ENCODE measurements at regions not wholly inside any gene's neighbourhood (a gene's known extent, or its start where the extent isn't known, plus 50 kb on each side); places are given as distances from the start of the nearest gene placed in this dataset.
A peak's percentile ranks its signal among the peaks of the same experiment; 100 is the strongest.
"Not testable (repeated sequence)": the region's sequence is repeated elsewhere in the genome, so short reads cannot be mapped to it uniquely, and the experiment has no call there.

DNA sequence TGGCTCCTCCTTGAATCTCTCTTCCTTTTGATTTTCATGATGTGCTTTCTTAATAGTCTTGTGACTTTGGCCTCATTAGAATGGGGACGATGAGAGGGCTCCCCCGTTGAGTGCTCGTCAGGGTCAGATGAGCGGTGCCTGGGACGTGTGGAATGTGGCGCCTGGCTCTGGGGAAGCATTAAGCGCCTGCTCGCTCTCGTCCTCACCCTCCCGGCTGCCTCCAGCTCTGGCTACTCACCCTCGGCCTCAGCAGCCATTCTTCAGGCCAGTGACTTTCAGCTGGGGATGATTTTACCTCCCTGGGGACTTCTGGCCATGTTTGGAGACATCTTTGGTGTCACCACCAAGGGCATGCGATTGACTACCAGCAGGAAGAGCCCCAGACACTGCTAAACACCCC, 69.7 kb downstream of the RPS6KA4 start:
- no peak for DNase-seq

DNA sequence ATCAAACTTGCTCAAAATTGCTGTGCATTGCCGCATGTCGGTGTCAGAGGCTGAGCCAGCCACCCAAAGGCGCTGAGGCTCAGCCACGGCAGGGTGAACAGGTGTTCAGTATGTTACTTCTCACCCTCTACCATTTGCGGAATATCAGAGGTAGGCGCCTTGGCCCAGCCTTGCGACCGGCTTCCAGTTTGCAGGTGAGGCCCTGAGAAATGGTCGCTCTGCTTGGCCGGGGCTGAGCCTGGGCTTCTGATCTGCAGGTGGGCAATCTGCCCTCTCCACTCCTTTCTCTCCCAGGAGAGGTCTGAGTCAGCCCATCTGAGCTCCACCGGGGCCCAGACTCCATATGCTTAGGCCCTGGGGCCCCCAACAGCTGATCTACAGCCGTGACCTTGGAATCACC, 71.0 kb downstream of the RPS6KA4 start:
- no peak for DNase-seq

DNA sequence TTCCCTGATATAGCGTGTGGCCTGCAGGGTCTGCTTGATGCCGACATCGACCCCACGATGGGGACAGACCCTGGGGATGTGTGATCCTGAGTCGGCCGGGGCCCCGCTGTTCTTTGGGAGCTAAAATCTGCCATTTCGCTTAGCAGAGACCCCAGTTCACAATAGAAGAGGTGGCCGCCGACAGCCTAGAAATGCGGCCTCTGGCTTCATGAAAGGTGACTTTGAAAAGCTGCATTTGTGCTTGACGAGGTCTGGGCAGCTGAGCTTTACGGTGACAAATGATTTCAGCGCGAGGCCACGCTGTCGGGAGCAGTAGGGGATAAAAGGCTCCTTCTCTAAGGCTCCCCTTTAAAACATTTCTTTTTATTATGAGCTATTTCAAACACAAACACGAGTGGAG, 71.7 kb downstream of the RPS6KA4 start:
- DNase-seq, result no peak

DNA sequence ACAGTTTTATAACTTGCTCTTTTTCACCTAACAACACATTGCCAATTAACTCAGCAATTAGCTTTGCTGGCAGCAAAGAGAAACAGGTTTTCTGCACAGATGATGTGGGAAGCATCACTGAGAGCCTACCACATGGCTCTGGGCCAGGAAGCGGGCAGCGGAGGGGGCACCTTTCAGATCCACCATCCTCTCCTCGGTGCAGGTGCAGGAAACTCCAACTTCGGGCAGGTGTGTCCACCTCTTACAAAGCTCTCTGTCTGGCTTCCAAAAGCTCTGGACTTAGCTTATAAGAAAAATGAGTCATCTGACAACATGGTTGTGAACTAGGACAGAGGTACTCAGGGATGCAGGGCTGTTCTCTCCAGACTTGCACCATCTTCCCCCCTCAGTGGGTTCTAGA, 77.0 kb downstream of the RPS6KA4 start:
- DNase-seq, result no peak

DNA sequence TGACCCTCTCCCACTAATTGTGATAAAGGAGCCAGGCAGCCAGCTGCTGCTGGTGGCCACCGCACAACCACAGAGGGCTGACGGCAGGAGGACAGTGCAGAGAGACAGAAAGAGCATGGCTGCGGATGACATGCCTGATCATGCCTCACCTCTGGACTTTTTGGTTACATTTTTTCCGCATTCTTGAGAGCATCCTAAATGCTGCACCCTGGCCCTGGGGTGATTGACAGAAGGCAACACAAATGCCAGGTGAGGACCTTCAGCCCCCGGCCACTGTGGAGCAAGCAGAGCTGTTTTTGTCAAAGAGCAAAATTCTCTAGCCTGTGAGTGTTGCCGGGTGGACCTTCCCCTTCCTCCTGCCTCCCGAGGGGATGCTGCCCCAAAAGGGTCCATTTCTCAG, 78.5 kb downstream of the RPS6KA4 start:
- DNase-seq, result no peak

DNA sequence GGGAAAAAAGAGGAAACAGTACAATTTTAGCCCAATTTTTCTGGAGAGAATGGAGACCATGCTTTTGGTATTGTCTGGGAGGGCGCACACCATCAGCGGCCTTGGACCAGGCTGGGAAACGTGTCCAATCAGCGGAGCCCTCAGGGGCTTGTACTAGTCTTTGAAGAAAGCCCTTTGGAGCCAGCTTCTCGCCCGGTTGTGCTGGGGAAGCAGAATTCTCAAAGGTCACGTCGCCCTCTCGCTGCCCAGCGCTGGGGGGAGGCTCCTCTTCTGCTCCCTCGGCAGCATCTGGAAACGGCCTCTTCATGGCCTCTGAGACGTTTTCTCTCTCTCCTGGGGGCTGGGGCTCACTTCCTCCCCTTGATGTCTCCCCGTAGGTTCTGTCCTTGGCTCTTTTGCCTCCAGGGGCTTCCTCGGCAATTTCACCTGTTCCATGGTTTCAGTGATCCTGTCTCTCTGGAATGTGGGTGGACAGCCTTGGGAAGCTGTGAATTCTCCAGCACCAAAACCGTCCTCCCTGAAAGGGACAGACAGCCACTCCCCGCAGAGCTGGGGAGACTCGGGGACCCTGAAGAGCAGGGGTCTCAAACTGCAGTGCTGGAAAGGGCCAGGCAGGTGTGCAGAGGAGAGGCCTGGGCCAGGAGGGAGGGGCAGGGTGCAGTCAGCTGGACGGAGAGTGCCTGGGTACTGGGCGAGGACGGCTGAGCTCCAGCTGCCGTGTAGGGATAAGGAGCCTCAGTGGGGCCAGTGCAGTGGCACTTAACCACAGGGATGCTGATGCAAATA, 80.2 kb downstream of the RPS6KA4 start:
- no peak for DNase-seq

DNA sequence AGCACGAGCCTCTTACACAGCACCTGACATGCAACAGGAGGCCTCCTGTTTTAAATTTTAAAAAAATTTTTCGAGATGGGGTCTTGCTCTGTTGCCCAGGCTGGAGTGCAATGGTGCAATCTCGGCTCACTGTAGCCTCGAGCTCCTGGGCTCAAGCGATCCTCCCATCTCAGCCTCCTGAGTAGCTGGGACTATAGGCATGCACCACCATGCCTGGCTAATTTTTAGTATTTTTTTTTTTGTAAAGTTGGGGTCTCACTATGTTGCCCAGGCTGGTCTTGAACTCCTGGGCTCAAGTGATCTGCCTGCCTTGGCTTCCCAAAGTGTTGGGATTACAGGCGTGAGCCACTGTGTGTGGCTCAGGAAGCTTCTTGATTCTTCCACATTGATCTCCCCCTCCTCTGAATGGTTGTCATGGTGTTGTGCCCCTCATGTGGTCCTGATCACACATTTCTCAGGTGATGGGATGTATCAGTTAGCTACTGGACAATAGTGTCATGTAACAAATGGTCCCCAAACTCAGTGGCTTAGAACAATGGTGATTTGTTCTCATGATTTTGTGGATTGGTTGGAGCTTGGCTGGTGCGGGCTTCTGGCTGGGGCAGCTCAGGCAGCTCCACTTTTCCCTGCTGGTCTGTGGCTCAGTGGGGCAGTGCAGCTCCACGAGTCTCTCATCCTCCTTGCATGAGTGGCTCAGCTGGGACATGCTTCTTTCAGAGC, 81.0 kb downstream of the RPS6KA4 start:
- DNase-seq, result not testable (repeated sequence)

DNA sequence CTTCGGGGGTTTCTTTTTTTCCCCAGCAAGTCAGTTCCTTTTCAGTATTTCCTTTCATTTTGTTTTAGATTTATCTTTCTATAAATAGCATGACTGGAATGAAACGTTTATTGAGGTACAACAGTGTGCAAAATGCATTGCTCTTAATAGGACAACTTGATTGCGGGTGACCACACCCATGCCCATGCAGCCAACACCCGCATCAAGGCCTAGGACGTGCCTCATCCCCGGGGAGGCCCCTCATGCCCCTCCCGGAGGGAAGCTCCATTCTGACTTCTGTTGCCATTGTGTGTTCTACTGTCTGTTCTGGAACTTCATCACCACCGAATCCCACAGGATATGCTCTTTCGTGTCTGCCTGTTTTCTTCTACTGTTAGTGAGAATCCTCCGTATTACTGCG, 82.2 kb downstream of the RPS6KA4 start:
- no peak for DNase-seq

DNA sequence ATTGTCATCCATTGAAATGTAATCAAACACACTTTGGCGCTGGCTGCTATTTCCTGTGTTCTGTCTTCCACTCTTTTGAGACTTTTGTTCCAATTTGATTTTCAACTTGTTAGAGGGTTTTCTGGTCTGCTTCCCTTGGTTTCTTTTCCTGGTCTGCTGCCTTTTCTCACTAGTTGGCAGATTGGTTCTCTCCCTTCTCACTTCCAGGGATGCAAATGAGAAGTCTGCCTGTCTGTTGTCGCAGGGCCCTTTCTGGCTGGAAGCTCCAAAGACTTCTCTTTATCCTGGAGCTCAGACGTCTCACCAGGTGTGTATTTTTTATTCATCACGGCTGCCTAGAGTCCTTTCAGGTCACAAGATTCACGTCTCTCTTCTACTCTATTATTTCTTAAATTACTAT, 84.0 kb downstream of the RPS6KA4 start:
- no peak for DNase-seq

DNA sequence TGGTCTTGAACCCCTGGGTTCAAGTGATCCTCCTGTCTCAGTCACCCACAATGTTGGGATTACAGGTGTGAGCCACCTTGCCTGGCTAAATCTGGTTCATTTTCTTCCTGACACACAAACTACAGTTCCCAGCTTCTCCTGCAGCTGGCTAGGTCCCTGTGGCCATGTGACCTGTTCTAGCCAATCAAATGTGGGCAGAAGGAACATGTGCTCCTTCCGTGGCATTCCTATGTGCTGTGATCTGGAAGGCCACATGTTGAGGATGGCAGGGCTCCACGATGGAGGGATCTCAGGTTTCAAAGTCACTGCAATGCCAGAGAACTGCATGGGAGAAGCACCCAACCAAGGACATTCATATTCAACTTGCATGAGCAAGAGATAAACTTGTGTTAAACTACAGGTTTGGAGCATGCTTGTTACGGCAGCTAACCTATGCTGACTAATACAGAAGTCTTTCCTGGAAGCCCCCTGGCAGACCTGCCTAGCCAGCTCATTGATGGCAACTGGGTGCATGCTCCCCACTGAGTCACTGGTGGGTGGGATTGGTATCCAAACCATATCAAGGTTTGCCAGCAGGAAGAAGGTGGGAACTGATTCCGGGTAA, 86.0 kb downstream of the RPS6KA4 start:
- no peak for DNase-seq

DNA sequence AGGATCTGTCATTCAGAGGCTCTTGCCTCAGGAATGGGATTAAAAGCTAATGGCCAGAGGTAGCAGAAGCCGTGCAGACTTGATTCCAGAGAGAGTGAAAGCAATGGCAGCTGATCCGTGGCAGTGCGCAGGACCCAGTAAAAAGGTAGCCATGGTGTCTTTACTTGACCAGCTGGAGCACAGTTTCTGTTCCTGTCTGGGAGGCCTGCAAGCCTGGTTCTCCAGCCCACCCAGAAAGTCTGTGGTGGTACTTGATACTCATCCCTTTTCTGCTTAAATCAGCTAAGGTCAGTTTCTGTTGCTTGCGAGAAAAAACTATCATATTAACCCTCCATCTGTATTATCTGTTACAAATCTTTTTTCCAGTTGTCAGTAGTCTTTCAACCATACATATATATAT, 86.7 kb downstream of the RPS6KA4 start:
- no peak for DNase-seq

DNA sequence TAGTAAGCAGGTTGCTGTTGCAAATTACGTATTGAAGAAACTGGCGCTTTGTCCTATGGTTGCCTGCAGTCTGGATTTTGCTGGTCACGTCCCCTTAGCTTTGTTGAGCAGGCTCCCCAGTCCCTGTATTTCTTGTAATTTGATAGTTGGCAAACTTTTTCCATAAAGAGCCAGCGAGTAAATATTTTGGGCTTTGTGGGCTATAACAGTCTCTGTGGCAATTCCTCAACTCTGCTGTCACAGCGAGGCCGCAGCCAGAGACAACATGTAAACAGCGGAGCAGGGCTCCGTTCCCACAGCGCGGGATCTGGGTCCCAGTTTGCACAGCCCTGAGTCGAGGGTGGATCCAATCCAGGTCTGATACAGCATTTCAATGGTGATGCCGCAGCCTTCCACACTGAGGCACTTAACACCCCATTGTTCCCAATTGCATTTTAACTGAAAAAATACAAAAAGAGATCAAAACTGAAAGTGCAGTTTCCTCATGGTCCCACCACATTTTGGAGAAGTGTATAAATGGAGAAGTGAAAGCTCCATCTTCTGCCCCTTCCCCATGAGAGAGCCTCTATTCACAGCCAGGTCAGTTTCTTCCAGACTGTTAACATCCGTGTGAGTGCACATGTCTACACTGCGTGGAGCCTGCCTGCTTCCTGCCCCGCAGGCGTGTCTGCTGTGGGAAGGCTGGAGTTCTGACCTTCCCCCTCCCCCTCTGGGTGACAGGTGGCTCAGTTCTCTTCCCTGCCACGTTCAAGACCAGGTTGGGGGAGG, 89.1 kb downstream of the RPS6KA4 start:
- peak; percentile 8 for DNase-seq

DNA sequence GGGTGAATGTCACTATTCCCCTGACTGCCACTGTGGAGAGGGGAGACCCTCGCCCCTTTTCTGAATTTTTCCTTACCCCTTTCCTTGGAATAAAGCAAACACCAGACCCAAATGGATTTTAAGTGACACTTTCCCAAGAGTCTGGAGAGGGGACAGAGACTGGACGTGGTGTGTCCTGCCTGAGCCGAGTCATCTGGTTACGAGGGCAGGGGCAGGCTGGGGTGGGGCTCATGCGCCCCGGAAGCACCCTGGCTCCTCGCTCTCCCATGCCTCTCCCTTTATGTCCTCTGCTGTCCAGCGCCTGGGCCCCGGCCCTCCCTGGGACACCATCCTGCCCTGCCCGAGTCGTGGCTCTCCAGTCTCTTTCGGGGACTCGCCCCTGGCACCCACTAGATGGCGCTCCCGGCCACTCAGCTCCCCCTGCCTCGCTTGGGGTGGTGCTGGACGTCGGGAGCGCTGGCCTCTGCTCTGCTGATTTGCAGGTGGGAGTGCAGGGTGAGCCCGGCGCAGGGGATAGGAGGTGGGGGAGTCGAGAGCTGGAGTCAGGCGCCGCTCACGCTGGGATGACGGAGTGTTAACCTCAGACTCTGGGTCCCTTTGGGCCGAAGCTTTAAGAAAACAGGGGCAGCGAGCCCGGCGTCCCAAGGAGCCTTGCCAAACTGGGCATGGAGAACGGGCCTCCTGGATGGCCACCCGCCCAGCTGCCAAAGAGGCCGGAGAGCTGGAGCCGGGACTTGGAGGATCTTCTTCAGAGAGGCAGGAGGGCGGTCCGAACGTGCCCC, 89.8 kb downstream of the RPS6KA4 start:
- peak; percentile 52 for DNase-seq

DNA sequence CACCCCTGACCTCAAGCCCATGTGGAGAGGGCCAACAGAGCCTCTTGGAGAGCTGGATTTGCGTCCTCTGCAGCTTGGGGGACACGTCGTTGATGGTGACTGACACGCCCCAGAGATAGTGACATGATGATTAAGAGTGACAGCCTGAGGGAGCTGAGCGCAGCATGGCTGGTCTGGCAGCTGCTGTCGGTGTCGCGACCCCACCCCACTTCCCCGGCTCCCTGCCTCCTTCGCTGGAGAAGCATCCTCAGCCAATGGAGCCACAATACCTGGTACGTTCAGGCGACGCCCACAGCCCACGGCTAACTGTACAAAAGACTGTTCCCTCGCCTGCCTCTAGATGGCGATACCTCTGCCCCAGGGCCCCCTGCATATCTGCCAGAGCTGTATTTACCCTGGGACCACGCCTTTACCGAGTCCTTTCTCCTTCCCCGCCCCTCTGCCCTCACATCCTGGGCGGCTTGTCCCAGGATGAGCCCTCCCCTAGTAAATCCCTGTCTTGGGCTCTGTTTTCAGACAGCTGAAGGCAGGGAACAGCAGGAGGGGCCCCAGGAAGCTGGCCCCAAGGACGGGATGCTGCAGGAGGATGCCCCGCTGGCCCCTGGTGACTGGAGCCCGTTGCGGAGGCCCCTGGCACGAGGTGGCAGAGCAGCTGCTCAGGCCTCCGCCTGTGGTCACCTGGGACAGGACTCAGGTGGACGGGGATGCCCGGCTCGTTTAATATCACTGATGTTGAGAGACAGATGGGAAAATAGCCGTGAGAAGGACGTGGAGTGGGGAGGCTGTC, 90.6 kb downstream of the RPS6KA4 start:
- DNase-seq, result peak; percentile 65

DNA sequence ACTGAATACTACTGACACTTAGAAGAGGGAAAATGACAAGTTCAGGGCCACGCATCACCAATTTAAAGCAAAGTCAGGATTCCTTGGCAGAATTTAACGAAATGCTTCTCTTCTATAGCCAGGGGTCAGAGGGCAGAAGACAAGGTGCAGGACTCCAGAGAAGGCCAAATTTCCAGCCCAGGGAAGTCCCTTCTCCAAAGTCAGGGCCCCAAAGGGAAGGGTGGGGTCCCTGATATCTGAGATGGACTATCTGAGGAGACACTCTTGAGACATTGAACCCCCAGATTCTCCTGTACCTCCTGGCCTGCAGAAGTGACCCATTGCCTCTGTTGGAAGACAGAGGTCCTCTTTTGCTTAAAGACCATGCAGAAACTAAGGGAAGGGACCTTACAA, 91.2 kb downstream of the RPS6KA4 start:
- no peak for DNase-seq

DNA sequence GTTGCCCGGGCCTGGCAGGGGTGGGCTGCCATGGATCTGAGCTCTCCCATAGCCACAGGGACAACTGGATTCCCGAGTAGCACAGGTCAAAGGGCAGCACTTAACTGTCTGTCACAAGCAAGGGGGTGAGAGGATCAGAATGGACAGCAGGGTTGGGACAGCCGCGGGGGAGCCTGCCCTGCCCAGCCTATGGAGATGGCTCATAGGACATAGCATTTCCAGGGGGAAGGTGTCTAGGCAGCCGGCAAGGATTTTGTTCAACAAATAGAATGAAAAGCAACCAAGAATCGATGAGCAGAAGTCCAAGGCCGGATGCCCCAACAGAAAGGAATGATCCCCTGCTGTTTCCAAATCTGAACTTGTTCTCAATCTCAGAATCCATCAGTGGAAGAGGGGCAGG, 92.9 kb downstream of the RPS6KA4 start:
- DNase-seq, result no peak

DNA sequence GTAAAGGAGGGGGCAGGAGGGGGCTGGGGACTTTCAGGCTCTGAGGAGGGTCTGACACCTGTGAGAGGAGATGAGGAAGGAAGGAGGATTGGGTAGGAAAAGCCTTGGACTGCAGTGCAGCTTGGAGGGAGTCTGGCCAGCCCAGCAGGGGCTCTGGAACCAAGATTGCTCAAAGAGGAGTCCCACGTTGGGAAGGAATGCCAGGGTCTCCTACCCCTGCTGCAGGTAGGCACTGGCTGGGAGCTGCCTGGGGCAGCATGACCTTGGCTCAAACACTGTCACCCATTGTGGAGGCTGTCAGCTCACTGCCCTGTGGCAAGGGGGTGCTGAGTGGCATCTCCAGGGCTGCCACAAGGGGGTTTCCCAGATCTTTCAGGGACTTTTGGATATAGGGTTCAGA, 94.5 kb downstream of the RPS6KA4 start:
- no peak for DNase-seq

DNA sequence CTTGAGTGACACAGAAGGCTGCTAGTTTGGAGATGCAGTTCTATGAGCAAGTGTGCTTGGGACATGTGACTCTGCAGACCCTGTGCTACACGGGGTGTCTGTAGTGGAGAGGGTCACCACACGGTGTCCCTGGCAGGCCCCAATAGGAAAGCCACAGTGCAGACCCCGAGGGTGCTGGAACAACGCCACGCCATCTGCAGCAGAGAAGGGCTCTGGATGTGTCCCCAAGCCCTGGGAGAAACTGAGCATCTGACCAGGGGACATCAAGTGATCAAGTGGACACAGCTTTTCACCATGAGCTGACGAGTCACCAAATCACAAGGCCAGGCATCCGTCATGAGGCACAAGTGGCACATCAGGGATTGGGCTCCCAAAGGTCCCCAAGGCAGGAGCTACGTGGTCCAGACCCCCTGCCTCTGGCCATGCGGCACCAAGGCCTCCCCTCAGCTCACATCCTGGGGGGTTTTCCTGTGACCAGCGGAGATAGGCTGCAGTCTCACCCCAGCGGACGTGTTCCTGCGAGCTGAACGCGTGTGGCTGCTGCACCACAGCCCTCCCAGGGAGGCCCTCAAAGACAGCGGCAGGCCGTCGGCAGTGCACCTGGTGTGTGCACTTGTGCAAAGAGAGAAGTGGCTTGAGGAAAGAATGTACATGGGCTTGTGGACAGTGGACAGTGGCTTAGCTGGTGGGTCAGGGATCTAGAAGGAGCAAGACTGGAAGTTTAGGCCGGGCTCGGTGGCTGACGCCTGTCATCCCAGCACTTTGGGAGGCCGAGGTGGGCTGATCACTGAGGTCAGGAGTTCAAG, 96.7 kb downstream of the RPS6KA4 start:
- DNase-seq, result no peak

DNA sequence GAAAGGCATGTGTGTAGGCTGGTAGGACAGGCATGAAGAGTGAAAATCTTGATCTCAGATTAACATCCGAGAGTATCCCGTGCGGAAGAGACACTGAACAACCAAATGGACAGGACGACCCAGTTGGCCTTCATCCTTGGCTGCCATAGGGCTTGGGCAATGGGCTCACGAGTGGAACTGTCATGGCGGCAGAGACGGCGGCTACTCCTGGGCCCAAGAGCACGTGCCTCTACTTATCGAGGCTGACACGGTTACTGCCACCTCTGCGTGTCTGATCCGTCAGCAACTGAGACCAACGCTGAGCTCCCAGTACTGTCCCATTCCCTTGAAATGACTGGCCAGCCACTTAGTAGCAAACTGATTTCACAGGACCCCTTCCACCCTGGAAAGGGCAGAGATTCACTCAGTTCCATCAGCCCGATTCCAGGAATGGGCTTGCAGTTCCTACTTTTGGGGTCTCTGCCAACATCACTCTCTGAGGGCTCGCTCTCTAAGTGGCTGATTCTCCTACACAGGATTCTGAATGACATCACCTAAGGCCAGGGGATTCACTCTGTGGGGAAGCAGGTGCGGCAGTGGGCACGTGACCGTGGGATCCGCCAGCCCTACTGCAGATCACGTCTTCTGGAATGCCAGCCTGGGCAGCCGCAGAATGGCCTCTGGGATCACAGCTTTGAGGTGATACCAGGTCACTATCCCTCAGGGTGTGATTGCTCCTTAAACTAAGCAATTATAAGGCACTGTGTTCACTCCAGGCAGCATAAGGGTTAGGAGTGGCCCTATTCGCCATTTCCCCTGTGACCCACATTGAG, 97.8 kb downstream of the RPS6KA4 start:
- DNase-seq, result no peak

DNA sequence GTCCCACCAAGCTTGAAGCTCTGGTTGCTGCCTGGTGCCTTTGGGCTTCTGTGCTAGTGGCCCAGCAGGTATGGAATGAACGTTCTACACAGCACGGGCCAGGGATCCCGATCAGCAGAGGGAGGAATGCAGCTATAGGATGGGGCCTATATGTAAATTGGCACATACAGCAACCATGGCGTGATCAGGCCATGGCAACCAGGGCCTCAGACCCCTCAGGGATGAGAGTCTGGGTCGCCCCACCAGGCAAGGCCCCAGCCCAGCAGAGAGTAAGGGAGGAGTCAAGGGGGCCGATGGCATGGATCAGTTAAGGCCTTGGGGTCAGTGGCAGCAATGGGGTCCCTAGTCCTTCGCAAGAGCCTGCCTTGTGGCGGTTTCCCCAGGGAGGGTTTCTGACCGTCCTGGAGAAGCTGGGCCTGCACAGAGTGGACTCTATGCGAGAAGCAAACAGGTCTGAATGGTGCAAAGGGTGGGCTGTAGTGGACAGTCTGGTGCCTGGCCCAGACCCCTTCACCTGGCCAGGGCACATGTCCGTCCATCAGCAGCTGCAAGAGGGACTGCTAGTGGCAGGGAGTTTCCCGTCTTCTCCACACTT, 98.2 kb upstream of the SLC22A11 start:
- DNase-seq, result no peak

Measured in CD4-positive, alpha-beta T cell treated with Interleukin-4 for 4 hours (primary cell).